GM10266 (cell line): ENCODE measurements at regions not wholly inside any gene's neighbourhood (a gene's known extent, or its start where the extent isn't known, plus 50 kb on each side); places are given as distances from the start of the nearest gene placed in this dataset.

ENCODE experiments used
- DNase-seq: peaks from one replicate; pipeline ENCODE4 v3.0.0; 2012; ENCODE audit errors: extremely low spot score
- TF ChIP-seq, protein P1 (sequence below): IDR thresholded peaks from 2 replicates; pipeline ENCODE4 v1.5.1; 2012; ENCODE audit warnings: mild to moderate bottlenecking, low read depth; ENCODE audit not compliant: control insufficient read depth, insufficient read depth; ENCODE audit errors: missing control alignments

DNA sequence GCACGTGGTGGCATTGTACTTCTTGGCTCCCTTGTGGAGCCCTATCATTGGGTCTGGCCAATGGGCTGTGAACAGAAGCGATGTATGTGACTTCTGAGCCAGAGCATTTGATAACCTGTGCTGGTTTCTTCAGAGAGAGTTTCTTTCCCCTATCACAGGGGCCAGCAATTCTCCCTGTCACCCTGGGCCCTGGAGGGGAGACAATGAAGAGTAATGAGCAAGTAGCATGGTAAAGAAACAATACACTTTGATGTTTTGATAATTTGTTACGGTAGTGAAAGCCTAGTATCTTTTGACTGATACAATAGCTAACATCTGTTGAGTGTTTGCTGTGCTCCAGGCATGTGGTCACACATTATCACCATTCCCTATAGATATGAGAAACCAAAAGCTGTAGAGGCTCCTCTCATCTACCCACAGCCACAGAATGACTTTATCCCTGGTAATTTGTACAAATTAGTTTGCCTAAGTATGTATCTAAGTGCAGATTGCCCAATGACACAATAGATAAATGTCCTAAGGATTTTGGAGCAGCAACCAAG is 113.4 kb upstream of the SVIL start:
- DNase-seq = no peak
- TF ChIP-seq, protein P1, sequence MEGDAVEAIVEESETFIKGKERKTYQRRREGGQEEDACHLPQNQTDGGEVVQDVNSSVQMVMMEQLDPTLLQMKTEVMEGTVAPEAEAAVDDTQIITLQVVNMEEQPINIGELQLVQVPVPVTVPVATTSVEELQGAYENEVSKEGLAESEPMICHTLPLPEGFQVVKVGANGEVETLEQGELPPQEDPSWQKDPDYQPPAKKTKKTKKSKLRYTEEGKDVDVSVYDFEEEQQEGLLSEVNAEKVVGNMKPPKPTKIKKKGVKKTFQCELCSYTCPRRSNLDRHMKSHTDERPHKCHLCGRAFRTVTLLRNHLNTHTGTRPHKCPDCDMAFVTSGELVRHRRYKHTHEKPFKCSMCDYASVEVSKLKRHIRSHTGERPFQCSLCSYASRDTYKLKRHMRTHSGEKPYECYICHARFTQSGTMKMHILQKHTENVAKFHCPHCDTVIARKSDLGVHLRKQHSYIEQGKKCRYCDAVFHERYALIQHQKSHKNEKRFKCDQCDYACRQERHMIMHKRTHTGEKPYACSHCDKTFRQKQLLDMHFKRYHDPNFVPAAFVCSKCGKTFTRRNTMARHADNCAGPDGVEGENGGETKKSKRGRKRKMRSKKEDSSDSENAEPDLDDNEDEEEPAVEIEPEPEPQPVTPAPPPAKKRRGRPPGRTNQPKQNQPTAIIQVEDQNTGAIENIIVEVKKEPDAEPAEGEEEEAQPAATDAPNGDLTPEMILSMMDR = no peak

DNA sequence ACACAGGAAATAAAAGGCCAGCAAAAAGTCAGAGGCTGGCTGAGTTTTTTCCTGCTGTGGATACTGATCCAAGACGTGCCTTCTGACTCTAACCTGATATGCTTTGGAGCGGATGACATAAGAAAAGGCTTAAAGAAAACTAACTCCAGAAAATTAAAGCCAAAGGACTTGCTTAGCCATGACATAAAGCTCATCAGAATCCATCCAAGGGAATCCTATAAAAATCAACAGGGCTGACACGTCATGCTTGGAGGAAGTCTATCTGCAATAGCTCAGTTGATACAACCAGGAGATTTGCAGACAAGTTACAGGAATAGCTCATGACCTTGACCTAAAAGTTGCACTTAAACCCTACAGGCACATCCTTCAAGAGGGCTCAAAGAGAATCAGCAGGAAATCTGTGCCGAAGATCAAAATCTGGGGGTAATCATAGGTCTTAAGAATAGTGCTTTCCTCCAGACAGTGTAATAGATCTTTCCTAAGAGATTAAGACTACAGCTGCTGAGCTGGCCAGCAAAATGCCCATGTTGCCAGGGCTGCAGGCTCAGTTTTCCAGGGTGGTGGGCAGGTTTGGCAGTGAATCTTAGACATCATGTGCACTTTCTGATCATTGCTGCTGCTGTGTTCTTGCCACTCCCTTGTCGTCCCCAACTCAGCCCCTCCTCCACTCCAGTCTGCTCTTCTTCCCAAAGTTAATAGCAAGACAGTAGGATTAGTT is 111.5 kb upstream of the SVIL start:
- no peak for DNase-seq
- TF ChIP-seq, protein P1 = no peak

DNA sequence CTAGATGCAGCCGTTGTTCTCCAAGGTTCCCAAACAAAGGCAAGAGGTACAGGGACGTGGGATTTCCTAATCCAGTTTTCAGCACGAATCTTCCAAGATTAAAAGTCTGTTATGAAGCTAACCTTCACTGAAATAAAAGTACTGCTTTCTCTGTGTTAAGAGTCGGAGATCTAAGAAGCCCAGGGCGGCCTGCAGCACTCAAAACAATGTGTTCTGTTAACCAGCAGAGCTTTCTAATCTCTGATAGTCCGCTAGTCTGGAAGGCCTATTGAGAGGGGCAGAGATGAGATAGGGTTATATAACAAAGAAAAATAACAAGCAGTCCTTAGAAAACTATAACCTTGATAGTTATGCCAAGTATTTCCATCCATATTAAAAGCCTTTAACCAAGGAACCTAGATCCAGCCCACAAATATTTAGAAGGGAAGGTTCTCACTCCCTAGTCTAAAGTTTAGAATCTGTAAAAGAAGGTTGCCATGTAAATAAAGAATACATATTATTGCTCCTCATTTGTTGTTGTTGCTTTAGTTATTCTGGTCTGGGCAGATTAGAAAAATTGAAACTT is 106.3 kb upstream of the SVIL start:
- TF ChIP-seq, protein P1 = no peak
- DNase-seq = no peak

DNA sequence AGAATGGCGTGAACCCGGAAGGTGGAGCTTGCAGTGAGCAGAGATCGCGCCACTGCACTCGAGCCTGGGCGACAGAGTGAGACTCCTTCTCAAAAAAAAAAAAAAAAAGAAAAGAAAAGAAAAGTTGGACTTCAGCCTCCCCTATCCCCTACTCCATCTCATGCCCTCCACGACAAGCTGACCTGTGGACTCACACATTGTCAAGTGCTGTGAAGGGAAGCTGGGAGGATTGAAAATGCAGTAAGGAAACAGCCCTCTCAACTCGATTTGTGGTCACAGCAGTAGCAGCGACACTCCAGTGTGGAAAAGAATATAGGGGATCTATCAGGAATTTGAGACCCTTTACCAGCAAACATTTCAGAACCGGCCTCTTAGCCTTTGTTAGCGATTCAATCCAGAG is 103.6 kb upstream of the SVIL start:
- TF ChIP-seq, protein P1 = no peak

DNA sequence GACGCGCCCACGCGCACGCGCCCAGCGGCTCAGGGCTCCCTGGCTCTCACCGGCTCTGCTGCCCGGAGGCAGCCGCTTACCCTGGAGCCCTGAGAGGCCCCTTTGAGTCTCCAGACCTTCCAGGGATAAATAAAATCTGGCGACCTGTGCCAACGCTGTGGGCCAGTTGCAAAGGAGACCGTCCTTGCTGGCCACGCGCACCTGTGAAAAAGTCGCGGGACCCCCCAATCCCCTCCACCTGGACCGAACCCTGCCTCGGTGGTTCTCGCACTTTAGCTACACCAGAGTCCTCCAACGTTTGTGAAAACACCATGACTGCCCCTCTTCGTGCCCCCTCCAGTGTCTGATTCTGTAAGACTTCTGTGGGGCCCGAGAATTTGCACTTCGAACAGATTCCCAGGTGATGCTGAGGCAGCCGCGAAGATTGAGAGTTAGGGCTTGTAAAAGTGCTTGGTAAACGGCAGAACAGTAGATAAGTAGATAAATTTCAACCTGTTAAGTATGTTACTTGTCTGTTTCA is 102.4 kb upstream of the SVIL start:
- DNase-seq = no peak
- TF ChIP-seq, protein P1 = no peak

More for the DNA sequence above, 103.6 kb upstream of the SVIL start:
- no peak for DNase-seq

DNA sequence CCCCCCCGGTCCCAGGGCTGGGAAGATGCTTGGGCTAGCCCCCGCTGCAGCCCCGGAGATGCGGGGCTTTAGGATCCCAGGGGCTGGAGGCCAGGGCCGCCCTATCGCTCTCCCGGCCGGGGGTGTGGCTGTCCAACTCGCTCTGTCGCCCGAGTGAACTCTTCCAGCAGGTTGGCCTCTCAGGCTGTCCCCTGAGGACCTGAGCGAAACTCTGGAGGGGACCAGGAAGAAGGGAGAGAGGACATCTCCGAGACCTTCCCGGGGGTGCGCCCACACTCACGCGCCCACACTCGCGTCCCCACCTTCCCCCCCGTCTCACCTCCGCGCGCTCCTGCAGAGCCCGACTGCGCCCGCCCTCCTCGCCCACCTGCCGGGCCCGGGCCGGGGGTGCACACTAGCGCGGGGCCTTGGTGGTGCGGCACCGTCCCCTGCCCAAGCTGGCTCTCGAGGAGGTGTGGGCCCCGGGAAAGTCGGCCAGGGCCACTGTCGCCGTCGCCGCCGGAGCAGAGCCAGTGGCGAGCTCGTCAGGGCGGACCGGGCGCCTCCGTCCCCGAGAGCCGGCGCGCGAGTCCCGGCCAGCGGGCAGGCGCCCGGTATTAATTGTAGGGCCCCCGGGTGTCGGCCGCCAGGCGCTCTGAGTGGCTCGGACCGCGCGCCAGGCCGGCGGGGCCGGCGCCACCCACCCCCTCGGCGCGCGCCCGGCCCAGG is 101.7 kb upstream of the SVIL start:
- DNase-seq = peak; percentile 51
- TF ChIP-seq, protein P1 = no peak
